Spleen (tissue), 11 donors: ENCODE measurements at regions not wholly inside any gene's neighbourhood (a gene's known extent, or its start where the extent isn't known, plus 50 kb on each side); places are given as distances from the start of the nearest gene placed in this dataset.
A peak's percentile ranks its signal among the peaks of the same experiment; 100 is the strongest.

Experiments
- DNase-seq: peaks from one replicate; pipeline ENCODE4 v3.0.0-alpha.2; 2020
- H3K27ac ChIP-seq, 8 donors: fragments of 200-600 bp; sonication (generic) in 7 of 8; 1 replicate in 4 of 8; 2 replicates in 4 of 8; pipeline versions ENCODE4 v1.5.0 to v1.8.0; 2016 to 2021; ENCODE audit warnings: inconsistent platforms in 4 of 8, mild to moderate bottlenecking in 4 of 8, moderate library complexity in 1 of 8
- H3K27me3 ChIP-seq, 7 donors: fragments of 200-600 bp; sonication (generic) in 6 of 7; replicated peaks in 1 of 7; 1 replicate in 4 of 7; 2 replicates in 3 of 7; pipeline versions ENCODE4 v1.5.0 to v1.8.0; 2016 to 2021; ENCODE audit warnings: inconsistent platforms in 3 of 7, mild to moderate bottlenecking in 1 of 7
- H3K36me3 ChIP-seq, 6 donors: fragments of 200-600 bp; sonication (generic) in 5 of 6; 1 replicate in 4 of 6; 2 replicates in 2 of 6; pipeline versions ENCODE4 v1.5.0 to v1.8.0; 2016 to 2021; ENCODE audit warnings: inconsistent platforms in 2 of 6
- H3K4me1 ChIP-seq, 6 donors: fragments of 200-600 bp; sonication (generic) in 5 of 6; 1 replicate in 3 of 6; 2 replicates in 3 of 6; pipeline versions ENCODE4 v1.5.0 to v1.8.0; 2016 to 2021; ENCODE audit warnings: inconsistent platforms in 3 of 6
- H3K4me3 ChIP-seq, 8 donors: fragments of 200-600 bp; sonication (generic) in 7 of 8; 1 replicate in 4 of 8; 2 replicates in 4 of 8; pipeline versions ENCODE4 v1.5.0 to v1.8.0; 2016 to 2021; ENCODE audit warnings: inconsistent platforms in 4 of 8, mild to moderate bottlenecking in 4 of 8, moderate library complexity in 2 of 8
- H3K9me3 ChIP-seq, 8 donors: fragments of 200-600 bp; sonication (generic) in 7 of 8; 1 replicate in 4 of 8; 2 replicates in 4 of 8; pipeline versions ENCODE4 v1.5.0 to v1.8.0; 2016 to 2021; ENCODE audit warnings: inconsistent platforms in 4 of 8
- POLR2A ChIP-seq, 3 donors: fragments of 450-650 bp; IDR thresholded peaks; one replicate each; pipeline ENCODE4 v1.5.1; 2017; ENCODE audit warnings: antibody characterized with exemption in 3 of 3, mild to moderate bottlenecking in 1 of 3
- POLR2AphosphoS5 ChIP-seq, 3 donors: sonication (generic); formaldehyde crosslinking; IDR thresholded peaks; one replicate each; pipeline ENCODE4 v1.5.1; 2017; ENCODE audit warnings: antibody characterized with exemption in 3 of 3
- WGBS, 5 donors: extraction: QIAGEN DNeasy Blood & Tissue Kit in 3 of 5; methylation state at CpG; one replicate each; pipeline versions ENCODE4 v1.1.5 to v1.1.7; 2013 to 2018; 5-methylcytosine and 5-hydroxymethylcytosine counted together
- intact Hi-C: fragments of 100-400 bp; cut with DNase I; formaldehyde crosslinking; loops from one replicate; pipeline ENCODE4 v1.15.0; 2023; ENCODE audit warnings: low total_unique reads
- TF ChIP-seq, protein P1 (sequence below), 11 experiments: fragments of 200-600 bp in 7 of 11; fragments of 450-650 bp in 4 of 11; sonication (generic) in 4 of 11; IDR thresholded peaks in 8 of 11; conservative IDR thresholded peaks in 3 of 11; 1 replicate in 7 of 11; 2 replicates in 4 of 11; pipeline versions ENCODE4 v1.4.0 to v1.8.0; 2016 to 2021; ENCODE audit warnings: antibody characterized with exemption in 11 of 11, inconsistent platforms in 4 of 11, mild to moderate bottlenecking in 1 of 11
- donor health status: healthy with polysubstance abuse.
- donor health status: DM: no; HTN: no; CAD: no; lungs with moderate emphysema.
- donor health status: DM: no; HTN: no; CAD: no.
- donor health status: Bipolar disorder and iron deficiency.
- donor health status: healthy.
- donor health status: DM: no; HTN: no; CAD: no.
- donor health status: DM: yes; HTN: yes; CAD: no.

DNA sequence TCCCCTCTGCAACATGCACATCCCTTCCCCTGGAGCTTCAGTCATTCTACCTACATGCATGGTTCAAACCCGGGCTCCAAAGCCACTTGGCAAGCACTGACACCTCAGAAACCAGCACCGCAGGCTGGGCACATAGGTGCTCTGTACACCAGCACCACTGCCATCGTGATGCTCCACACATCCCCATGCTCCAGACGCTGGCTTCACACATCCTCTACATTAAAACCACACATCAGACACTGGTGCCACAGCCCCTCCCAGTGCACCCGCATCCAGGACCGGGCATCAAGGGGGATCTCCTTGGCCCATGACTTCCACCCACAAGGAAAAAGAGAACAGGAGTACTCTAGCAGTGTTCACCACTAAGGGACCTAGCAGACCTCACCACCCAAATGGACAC, 787.7 kb downstream of the CDH18 start:
- H3K9me3 ChIP-seq, result no peaks in the 10 kb centered on the region
- no peak for DNase-seq
- H3K36me3 ChIP-seq, result no peaks in the 10 kb centered on the region
- no peak overlapping the region for H3K4me3 ChIP-seq
- no peak for TF ChIP-seq POLR2AphosphoS5 (IDR thresholded peaks at IDR 0.05)
- no peak for TF ChIP-seq POLR2A (IDR thresholded peaks at IDR 0.05)
- TF ChIP-seq, protein P1, sequence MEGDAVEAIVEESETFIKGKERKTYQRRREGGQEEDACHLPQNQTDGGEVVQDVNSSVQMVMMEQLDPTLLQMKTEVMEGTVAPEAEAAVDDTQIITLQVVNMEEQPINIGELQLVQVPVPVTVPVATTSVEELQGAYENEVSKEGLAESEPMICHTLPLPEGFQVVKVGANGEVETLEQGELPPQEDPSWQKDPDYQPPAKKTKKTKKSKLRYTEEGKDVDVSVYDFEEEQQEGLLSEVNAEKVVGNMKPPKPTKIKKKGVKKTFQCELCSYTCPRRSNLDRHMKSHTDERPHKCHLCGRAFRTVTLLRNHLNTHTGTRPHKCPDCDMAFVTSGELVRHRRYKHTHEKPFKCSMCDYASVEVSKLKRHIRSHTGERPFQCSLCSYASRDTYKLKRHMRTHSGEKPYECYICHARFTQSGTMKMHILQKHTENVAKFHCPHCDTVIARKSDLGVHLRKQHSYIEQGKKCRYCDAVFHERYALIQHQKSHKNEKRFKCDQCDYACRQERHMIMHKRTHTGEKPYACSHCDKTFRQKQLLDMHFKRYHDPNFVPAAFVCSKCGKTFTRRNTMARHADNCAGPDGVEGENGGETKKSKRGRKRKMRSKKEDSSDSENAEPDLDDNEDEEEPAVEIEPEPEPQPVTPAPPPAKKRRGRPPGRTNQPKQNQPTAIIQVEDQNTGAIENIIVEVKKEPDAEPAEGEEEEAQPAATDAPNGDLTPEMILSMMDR (IDR thresholded peaks at IDR 0.05 in 8 of 11, conservative IDR thresholded peaks at IDR 0.05 in 3 of 11), result no peak
- 86 to 99% (median 95%) methylated on average over 6 of the region's 6 CpGs for WGBS, 5 donors
- no peaks in the 10 kb centered on the region for H3K4me1 ChIP-seq
- intact Hi-C loops, result no loop called here
- H3K27ac ChIP-seq, result no peak overlapping the region
- H3K27me3 ChIP-seq, result no peaks in the 10 kb centered on the region

DNA sequence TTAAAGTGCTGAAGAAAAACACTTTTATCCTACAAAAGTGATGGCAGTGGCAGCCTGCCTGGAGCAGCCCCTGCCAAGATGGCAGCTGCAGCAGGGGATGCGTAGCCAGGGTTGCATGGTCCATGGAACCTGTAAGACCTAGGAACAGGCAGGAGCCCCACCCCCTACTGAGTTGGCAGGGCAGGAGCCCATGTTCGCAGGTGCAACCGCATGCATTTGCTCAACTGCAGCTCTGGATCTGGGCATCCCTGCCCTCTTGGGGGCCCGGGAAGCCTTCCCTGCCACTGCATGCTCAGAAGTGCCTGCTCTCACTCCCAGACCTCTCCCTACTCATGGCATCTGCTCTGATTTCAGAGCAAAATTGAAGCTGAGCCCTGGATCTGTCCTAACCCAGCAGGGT, 779.6 kb downstream of the CDH18 start:
- intact Hi-C loops, result no loop called here
- 68 to 98% (median 86%) methylated on average over 3 to 4 of the region's 4 CpGs for WGBS, 5 donors
- peaks cover 0 to 24% (median 4%) of the 10 kb centered on the region in 8 donors for H3K9me3 ChIP-seq
- H3K36me3 ChIP-seq, result no peaks in the 10 kb centered on the region
- no peaks in the 10 kb centered on the region for H3K27me3 ChIP-seq
- no peak overlapping the region for H3K27ac ChIP-seq
- DNase-seq, result peak; percentile 60
- no peak overlapping the region for H3K4me3 ChIP-seq
- TF ChIP-seq POLR2AphosphoS5 (IDR thresholded peaks at IDR 0.05), result no peak
- TF ChIP-seq, protein P1 (IDR thresholded peaks at IDR 0.05 in 8 of 11, conservative IDR thresholded peaks at IDR 0.05 in 3 of 11), result no peak
- TF ChIP-seq POLR2A (IDR thresholded peaks at IDR 0.05), result no peak
- H3K4me1 ChIP-seq, result no peaks in the 10 kb centered on the region

DNA sequence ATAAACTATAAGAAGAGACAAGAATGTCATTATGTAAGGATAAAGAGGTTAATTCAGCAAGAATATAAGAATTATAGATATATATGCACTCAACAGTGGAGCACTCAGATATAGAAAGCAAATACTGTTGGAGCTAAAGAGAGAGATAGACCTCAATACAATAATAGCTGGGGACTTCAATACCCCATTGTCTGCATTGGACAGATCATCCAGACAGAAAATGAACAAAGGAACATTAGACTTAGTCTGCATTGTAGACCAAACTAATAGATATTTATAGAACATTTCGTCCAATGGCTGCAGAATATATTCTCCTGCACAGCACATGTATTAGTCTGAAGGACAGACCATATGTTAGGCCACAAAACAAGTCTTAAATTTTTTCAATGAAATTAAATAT, 777.1 kb downstream of the CDH18 start:
- H3K36me3 ChIP-seq, result no peaks in the 10 kb centered on the region
- H3K9me3 ChIP-seq, result peaks cover 0 to 26% (median 4%) of the 10 kb centered on the region in 8 donors
- no peak overlapping the region for H3K27ac ChIP-seq
- H3K4me1 ChIP-seq, result no peaks in the 10 kb centered on the region
- H3K27me3 ChIP-seq, result no peaks in the 10 kb centered on the region
- no peak for TF ChIP-seq POLR2AphosphoS5 (IDR thresholded peaks at IDR 0.05)
- TF ChIP-seq POLR2A (IDR thresholded peaks at IDR 0.05), result no peak
- TF ChIP-seq, protein P1 (IDR thresholded peaks at IDR 0.05 in 8 of 11, conservative IDR thresholded peaks at IDR 0.05 in 3 of 11), result no peak
- 73 to 84% (median 80%) methylated on average over 1 of the region's 1 CpG for WGBS, 5 donors
- DNase-seq, result no peak
- intact Hi-C loops, result no loop called here
- no peak overlapping the region for H3K4me3 ChIP-seq

DNA sequence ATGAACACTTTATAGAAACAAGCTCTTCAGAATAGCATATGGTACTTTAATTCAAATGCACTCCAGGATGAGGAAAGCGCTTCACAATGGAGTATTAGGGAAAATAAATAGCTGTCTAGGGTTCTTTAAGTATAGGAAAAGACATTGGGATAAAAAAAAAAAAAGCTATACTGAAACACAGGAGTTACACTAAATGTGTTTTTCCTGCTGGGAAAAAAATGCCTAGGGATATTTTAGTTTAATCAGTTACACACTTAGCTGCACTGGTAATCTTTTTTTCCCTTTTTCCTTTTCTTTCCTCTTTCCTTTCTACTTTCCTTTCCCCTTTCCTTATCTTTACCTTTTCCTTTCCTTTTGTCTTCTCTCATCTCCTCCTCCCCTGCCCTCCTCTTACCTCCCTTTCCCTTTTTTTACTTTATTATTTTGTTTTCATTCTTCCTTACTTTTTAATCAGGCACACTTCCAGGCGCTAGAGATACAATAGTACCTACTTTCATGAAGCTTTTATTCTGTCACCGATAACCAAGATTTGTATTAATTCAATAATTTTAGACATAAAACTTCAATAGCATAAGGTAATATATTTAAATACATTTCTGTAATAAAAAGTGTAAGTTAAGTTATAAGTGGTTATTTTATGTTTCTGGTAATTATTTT, 758.7 kb downstream of the CDH18 start:
- peaks cover 0 to 2% (median 0%) of the 10 kb centered on the region in 8 donors for H3K9me3 ChIP-seq
- H3K36me3 ChIP-seq, result no peaks in the 10 kb centered on the region
- intact Hi-C loops, result no loop called here
- H3K4me3 ChIP-seq, result no peak overlapping the region
- WGBS, 5 donors, result 84 to 91% (median 89%) methylated on average over 3 of the region's 3 CpGs
- no peak for DNase-seq
- H3K27ac ChIP-seq, result no peak overlapping the region
- H3K27me3 ChIP-seq, result no peaks in the 10 kb centered on the region
- H3K4me1 ChIP-seq, result no peaks in the 10 kb centered on the region
- TF ChIP-seq, protein P1 (IDR thresholded peaks at IDR 0.05 in 8 of 11, conservative IDR thresholded peaks at IDR 0.05 in 3 of 11), result no peak
- TF ChIP-seq POLR2AphosphoS5 (IDR thresholded peaks at IDR 0.05) (no peak), POLR2A (IDR thresholded peaks at IDR 0.05) (no peak)
